ENCODE measurements at regions not wholly inside any gene's neighbourhood (a gene's known extent, or its start where the extent isn't known, plus 50 kb on each side); places are given as distances from the start of the nearest gene placed in this dataset.

DNA sequence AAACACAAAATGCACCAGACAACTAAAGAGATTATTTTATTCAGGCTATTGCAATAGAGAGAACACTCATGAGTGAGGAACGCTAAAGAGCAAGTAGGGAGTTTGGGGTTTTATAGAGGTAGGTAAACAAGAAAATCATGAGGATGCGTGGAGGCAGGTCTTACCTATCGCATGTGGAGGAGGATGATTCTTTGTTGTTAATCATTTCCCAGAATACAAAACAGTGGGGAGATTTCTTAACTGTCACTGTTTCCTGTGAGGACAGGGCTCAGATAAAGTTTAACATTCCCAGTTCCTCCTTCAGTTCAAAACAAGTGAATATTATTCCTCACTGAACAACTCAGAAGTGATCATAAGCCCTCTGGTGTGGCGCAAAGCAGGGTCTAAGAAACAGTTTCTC is 156.1 kb upstream of the MGAT5 start:
- TF ChIP-seq CTCF (conservative IDR thresholded peaks at IDR 0.05; ENCODE audit: low read depth, low read length), result no peak
- no peak overlapping the region for H3K4me3 ChIP-seq (ENCODE audit: low read depth, low read length)
- DNase-seq (ENCODE audit: low read depth), result no peak

DNA sequence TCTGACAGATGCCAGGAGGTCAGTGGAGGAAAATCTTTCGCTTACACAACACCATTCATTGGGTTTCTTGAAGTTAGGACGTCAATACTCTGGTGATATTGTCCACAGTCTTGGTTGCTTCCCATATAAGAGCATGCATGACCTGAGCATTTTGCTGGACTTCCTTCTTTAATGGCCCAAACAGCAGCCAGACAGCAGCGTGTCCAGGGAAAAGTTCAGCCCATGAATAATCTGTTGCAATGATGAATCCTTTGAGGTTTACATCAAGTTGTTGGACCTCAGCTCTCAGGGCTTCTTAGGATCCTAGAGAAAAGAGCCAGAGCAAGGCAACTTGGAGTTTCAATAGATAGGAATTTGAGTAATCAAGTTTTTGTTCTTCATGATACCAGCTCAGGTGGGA is 155.6 kb upstream of the MGAT5 start:
- no peak for DNase-seq (ENCODE audit: low read depth)
- no peak for TF ChIP-seq CTCF (conservative IDR thresholded peaks at IDR 0.05; ENCODE audit: low read depth, low read length)
- H3K4me3 ChIP-seq (ENCODE audit: low read depth, low read length), result no peak overlapping the region

DNA sequence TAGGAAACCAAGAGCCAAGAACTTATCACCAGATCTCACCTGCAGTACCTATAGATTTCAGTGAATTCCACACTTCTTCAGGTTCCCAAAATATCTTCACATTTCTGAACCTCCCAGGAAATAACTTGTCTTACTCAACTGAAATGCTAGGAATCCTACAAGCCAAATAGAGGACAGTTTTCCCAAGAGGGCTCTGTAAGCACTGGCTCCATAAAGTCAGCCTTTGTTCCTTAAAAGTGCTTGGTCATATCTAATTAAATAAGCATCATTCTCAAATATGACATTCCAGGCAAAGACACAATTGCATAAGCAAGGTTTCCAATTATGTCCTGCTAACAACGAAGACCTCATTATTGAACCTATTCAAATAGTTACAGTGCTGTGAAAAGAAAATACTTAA is 154.6 kb upstream of the MGAT5 start:
- TF ChIP-seq CTCF (conservative IDR thresholded peaks at IDR 0.05; ENCODE audit: low read depth, low read length), result no peak
- H3K4me3 ChIP-seq (ENCODE audit: low read depth, low read length), result no peak overlapping the region
- DNase-seq (ENCODE audit: low read depth), result no peak

DNA sequence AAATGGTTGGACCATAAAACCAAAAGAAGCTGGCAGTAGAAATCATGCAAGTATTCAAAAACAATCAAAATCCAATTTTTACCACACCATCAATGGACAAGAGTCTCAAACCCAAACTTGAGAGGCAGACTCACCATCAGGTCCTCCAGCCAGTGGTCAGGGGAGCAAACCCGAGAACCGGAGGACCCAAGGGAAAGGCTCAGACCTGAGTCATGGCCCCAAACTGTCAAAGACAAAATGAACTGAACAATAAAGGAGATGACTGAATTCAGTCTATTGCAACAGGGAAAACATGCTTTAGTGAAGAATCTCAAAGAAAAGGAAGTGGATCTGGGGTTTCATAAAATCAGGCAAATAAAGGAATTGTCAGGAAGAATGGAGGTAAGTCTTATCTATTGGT is 150.7 kb upstream of the MGAT5 start:
- DNase-seq (ENCODE audit: low read depth), result no peak
- no peak for TF ChIP-seq CTCF (conservative IDR thresholded peaks at IDR 0.05; ENCODE audit: low read depth, low read length)
- H3K4me3 ChIP-seq (ENCODE audit: low read depth, low read length), result no peak overlapping the region

DNA sequence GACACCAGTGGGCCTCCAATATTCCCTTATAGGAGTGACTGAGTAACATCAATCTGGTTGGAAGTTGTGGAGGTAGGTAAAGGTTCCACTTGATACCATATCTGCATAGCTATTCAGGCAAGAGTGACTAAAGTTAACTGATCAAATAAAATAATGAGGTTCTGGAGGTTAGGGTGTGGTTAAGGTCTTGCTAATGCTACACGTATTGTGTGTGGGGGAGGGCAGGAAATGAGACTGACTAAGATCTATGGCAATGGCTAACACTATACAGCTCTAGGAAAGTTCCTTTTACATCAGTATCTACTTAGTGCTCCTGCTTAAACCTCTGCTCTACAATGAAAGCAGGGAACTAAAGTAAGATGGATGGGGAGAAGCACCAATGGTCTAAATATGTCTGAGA is 149.1 kb upstream of the MGAT5 start:
- no peak for TF ChIP-seq CTCF (conservative IDR thresholded peaks at IDR 0.05; ENCODE audit: low read depth, low read length)
- H3K4me3 ChIP-seq (ENCODE audit: low read depth, low read length), result no peak overlapping the region
- DNase-seq (ENCODE audit: low read depth), result no peak

DNA sequence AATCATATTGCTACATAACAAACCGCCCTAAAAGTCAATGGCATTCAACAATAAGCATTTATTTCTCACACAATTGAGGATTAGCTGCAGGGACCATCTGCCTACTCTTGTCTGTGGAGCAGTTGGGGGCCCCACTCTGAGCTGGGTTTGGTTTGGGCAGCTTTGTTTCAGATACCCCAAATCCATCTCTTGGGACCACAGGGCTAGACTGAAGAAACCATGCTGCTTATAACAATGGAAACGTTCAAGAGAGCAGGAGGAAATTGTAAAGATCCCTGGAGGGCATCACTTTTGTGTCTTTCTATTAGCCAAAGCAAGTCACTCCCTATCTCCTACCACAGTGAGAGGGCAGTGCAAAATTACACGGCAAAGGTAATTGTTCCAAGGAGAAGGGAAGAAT is 146.5 kb upstream of the MGAT5 start:
- DNase-seq (ENCODE audit: low read depth), result no peak
- no peak overlapping the region for H3K4me3 ChIP-seq (ENCODE audit: low read depth, low read length)
- TF ChIP-seq CTCF (conservative IDR thresholded peaks at IDR 0.05; ENCODE audit: low read depth, low read length), result no peak

- no peak for TF ChIP-seq CTCF (conservative IDR thresholded peaks at IDR 0.05; ENCODE audit: low read depth, low read length)
- no peak overlapping the region for H3K4me3 ChIP-seq (ENCODE audit: low read depth, low read length)
- no peak for DNase-seq (ENCODE audit: low read depth)
These were observed 145.8 kb upstream of the MGAT5 start for GRCh38 chr2:134108113-134108512.
